ENCODE measurements at regions not wholly inside any gene's neighbourhood (a gene's known extent, or its start where the extent isn't known, plus 50 kb on each side); places are given as distances from the start of the nearest gene placed in this dataset.

DNA sequence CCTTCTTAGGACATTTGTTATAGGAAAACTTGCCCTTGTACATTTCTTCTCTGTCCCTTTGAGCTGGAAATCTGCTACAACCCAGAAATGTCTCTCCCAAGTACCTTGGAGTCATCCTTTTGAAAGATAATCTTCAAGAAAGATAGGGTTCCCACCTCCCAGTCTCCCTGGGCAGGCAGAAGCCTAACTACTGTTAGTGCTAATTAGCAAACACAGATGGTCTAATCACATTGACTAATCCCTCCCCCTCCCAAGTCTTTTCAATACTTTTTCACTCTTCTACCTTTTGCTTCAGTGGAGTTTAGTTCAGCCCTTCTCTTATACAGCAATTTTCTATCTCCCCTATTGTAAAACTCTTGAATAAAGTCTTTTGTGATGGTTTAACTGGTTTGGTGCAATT, 129.8 kb upstream of the PPFIA2 start:
- H3K27ac ChIP-seq, result no peak overlapping the region
- H3K9me3 ChIP-seq, result no peaks in the 10 kb centered on the region
- no peak for ATAC-seq
- no peaks in the 10 kb centered on the region for H3K36me3 ChIP-seq
- DNase-seq, result no peak
- no peak for TF ChIP-seq POLR2A (IDR thresholded peaks at IDR 0.05)
- TF ChIP-seq, protein P1, sequence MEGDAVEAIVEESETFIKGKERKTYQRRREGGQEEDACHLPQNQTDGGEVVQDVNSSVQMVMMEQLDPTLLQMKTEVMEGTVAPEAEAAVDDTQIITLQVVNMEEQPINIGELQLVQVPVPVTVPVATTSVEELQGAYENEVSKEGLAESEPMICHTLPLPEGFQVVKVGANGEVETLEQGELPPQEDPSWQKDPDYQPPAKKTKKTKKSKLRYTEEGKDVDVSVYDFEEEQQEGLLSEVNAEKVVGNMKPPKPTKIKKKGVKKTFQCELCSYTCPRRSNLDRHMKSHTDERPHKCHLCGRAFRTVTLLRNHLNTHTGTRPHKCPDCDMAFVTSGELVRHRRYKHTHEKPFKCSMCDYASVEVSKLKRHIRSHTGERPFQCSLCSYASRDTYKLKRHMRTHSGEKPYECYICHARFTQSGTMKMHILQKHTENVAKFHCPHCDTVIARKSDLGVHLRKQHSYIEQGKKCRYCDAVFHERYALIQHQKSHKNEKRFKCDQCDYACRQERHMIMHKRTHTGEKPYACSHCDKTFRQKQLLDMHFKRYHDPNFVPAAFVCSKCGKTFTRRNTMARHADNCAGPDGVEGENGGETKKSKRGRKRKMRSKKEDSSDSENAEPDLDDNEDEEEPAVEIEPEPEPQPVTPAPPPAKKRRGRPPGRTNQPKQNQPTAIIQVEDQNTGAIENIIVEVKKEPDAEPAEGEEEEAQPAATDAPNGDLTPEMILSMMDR (IDR thresholded peaks at IDR 0.05 in 4 of 5, conservative IDR thresholded peaks at IDR 0.05 in 1 of 5), result no peak
- no peaks in the 10 kb centered on the region for H3K27me3 ChIP-seq
- no peak overlapping the region for H3K4me3 ChIP-seq
- in situ Hi-C loops (cut with MboI; ENCODE audit: low sequenced_read_pairs in 4 of 4) (no loop called here), intact Hi-C loops (cut with DNase I; ENCODE audit: low total_unique reads) (no loop called here)
- H3K4me1 ChIP-seq, result no peaks in the 10 kb centered on the region

- DNase-seq, result no peak
- intact Hi-C loops (cut with DNase I; ENCODE audit: low total_unique reads), result no loop called here
- Histone ChIP-seq H3K9me3 (no peaks in the 10 kb centered on the region), H3K27me3 (no peaks in the 10 kb centered on the region), H3K36me3 (no peaks in the 10 kb centered on the region), H3K4me1 (no peaks in the 10 kb centered on the region), H3K4me3 (no peak overlapping the region), H3K27ac (no peak overlapping the region)
- in situ Hi-C loops (cut with MboI; ENCODE audit: low sequenced_read_pairs in 4 of 4), result no loop called here
- TF ChIP-seq, protein P1 (IDR thresholded peaks at IDR 0.05 in 4 of 5, conservative IDR thresholded peaks at IDR 0.05 in 1 of 5), result no peak
- TF ChIP-seq POLR2A (IDR thresholded peaks at IDR 0.05), result no peak
- no peak for ATAC-seq
Measured at GRCh38 chr12:81888106-81888740, 129.1 kb upstream of the PPFIA2 start.

GRCh38 chr12:81874586-81874985, 115.4 kb upstream of the PPFIA2 start:
- TF ChIP-seq, protein P1 (IDR thresholded peaks at IDR 0.05 in 4 of 5, conservative IDR thresholded peaks at IDR 0.05 in 1 of 5), result no peak
- TF ChIP-seq POLR2A (IDR thresholded peaks at IDR 0.05), result no peak

DNA sequence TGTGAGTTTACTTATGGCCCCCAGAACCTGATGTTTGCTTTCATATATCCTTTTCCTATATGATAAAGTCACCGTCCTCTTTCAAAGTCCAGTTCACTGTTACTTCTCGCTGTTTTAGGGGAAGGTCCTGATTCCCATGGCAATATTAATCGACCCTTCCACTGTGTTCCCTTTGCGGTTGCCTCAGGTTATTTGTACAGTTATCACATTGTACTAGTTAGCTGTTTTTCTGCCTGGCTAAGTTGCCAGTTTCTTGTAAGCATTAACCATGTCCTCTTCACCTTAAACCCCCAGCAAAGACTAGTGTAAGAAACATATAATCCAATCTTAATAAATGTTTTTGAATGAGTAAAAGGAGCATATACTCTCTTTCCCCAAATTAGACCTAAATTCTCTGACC, 115.0 kb upstream of the PPFIA2 start:
- no peaks in the 10 kb centered on the region for H3K36me3 ChIP-seq
- DNase-seq, result no peak
- no peak for ATAC-seq
- no peak overlapping the region for H3K27ac ChIP-seq
- H3K4me1 ChIP-seq, result no peaks in the 10 kb centered on the region
- in situ Hi-C loops (cut with MboI; ENCODE audit: low sequenced_read_pairs in 4 of 4) (no loop called here), intact Hi-C loops (cut with DNase I; ENCODE audit: low total_unique reads) (no loop called here)
- H3K4me3 ChIP-seq, result no peak overlapping the region
- no peaks in the 10 kb centered on the region for H3K27me3 ChIP-seq
- H3K9me3 ChIP-seq, result no peaks in the 10 kb centered on the region
- no peak for TF ChIP-seq POLR2A (IDR thresholded peaks at IDR 0.05)
- TF ChIP-seq, protein P1 (IDR thresholded peaks at IDR 0.05 in 4 of 5, conservative IDR thresholded peaks at IDR 0.05 in 1 of 5), result no peak

More at GRCh38 chr12:81874586-81874985, 115.4 kb upstream of the PPFIA2 start:
- no peak overlapping the region for H3K4me3 ChIP-seq
- no peaks in the 10 kb centered on the region for H3K4me1 ChIP-seq
- ATAC-seq (no peak), DNase-seq (no peak)
- no peaks in the 10 kb centered on the region for H3K9me3 ChIP-seq
- intact Hi-C loops (cut with DNase I; ENCODE audit: low total_unique reads) (no loop called here), in situ Hi-C loops (cut with MboI; ENCODE audit: low sequenced_read_pairs in 4 of 4) (no loop called here)
- no peaks in the 10 kb centered on the region for H3K27me3 ChIP-seq
- no peaks in the 10 kb centered on the region for H3K36me3 ChIP-seq
- H3K27ac ChIP-seq, result no peak overlapping the region

DNA sequence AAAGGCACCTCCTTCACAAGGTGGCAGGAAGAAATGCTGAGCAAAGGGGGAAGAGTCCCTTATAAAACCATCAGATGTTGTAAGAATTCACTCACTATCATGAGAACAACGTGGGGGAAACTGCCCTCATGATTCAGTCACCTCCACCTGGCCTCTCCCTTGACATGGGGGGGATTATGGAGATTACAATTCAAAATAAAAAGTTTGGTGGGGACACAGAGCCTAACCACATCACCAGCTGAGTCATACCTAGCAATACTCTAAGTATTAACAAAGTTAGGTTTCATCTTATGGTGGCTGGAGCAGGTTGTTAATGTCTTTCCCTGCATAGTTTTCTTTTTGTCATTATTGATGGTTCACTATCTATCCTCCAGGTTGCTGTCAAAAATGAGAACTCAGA, 113.2 kb upstream of the PPFIA2 start:
- Histone ChIP-seq H3K4me3 (no peak overlapping the region), H3K4me1 (no peaks in the 10 kb centered on the region), H3K27me3 (no peaks in the 10 kb centered on the region), H3K27ac (no peak overlapping the region), H3K36me3 (no peaks in the 10 kb centered on the region), H3K9me3 (no peaks in the 10 kb centered on the region)
- intact Hi-C loops (cut with DNase I; ENCODE audit: low total_unique reads) (no loop called here), in situ Hi-C loops (cut with MboI; ENCODE audit: low sequenced_read_pairs in 4 of 4) (no loop called here)
- DNase-seq (no peak), ATAC-seq (no peak)
- TF ChIP-seq POLR2A (IDR thresholded peaks at IDR 0.05), result no peak
- TF ChIP-seq, protein P1 (IDR thresholded peaks at IDR 0.05 in 4 of 5, conservative IDR thresholded peaks at IDR 0.05 in 1 of 5), result no peak

Measured in gastrocnemius medialis (tissue), 4 donors.